Type B pancreatic cell (in vitro differentiated cells): ENCODE measurements at regions not wholly inside any gene's neighbourhood (a gene's known extent, or its start where the extent isn't known, plus 50 kb on each side); places are given as distances from the start of the nearest gene placed in this dataset.

Experiments
- DNase-seq: peaks from one replicate; pipeline ENCODE4 v3.0.0; 2021; ENCODE audit warnings: mixed read lengths; ENCODE audit not compliant: unreplicated experiment; ENCODE audit errors: extremely low spot score
- H3K27ac Mint-ChIP-seq: 2 replicates; pipeline ENCODE4 v1.8.0; 2021; ENCODE audit warnings: mild to moderate bottlenecking, mixed read lengths
- H3K27me3 Mint-ChIP-seq: 2 replicates; pipeline ENCODE4 v1.8.0; 2021; ENCODE audit warnings: mixed read lengths
- H3K36me3 Mint-ChIP-seq: 2 replicates; pipeline ENCODE4 v1.8.0; 2021; ENCODE audit warnings: mixed read lengths
- H3K4me1 Mint-ChIP-seq: one replicate; pipeline ENCODE4 v1.8.0; 2021; ENCODE audit warnings: mixed read lengths; ENCODE audit not compliant: unreplicated experiment
- H3K4me3 Mint-ChIP-seq: 2 replicates; pipeline ENCODE4 v1.8.0; 2021; ENCODE audit warnings: mild to moderate bottlenecking, mixed read lengths
- H3K9me3 Mint-ChIP-seq: 2 replicates; pipeline ENCODE4 v1.8.0; 2021; ENCODE audit warnings: mixed read lengths
- CTCF ChIP-seq: fragments of 200-600 bp; sonication (generic); conservative IDR thresholded peaks from 2 replicates; pipeline ENCODE4 v1.5.0; 2021; ENCODE audit warnings: antibody characterized with exemption, mild to moderate bottlenecking

- no peaks in the 10 kb centered on the region for H3K27me3 Mint-ChIP-seq
- no peaks in the 10 kb centered on the region for H3K36me3 Mint-ChIP-seq
These were observed 65.1 kb upstream of the LRRC55 start for GRCh38 chr11:57116654-57117053.

DNA sequence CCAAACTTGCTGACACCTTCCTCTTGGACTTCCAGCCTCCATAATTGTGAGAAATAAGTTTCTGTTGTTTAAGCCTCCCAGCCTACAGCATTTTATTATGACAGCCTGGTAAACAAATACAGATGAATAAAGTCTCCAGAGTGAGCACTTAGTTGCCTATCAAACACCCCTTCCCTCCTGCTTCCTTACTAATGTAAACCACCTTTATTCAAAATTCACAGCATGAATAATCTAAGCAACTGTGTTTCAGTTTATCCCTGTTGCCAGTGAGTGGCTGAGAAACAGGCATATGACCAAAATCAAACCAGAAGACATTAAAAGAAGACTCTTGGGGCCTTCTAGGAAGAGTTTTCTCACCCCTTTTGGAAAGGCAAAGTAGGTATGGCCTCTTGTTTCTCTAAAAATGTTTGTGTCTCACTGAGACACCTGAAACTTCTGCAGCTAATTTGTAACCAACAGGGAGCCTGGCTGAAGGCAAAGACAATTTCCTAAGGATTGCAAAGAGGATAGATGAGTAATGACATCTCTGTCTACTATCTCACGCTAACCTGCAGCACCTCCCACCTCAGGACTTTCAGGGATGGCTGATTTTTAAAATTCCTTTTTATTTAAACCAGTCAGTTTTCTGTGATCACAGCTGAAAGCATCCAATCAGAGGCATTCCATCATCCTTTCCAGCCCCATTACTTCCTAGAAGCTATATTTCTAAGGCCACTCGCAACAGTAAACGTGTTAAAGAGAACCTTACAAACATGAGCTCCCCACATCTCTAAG, 61.4 kb upstream of the LRRC55 start:
- Mint-ChIP-seq H3K4me1 (peaks cover 14% of the 10 kb centered on the region), H3K36me3 (peaks cover 3% of the 10 kb centered on the region), H3K9me3 (no peaks in the 10 kb centered on the region), H3K27me3 (no peaks in the 10 kb centered on the region), H3K4me3 (no peak overlapping the region), H3K27ac (no peak overlapping the region)
- TF ChIP-seq CTCF = no peak
- DNase-seq = no peak

More at GRCh38 chr11:57116654-57117053, 65.1 kb upstream of the LRRC55 start:
- no peak for DNase-seq
- Mint-ChIP-seq H3K9me3 (no peaks in the 10 kb centered on the region), H3K4me1 (peaks cover 2% of the 10 kb centered on the region), H3K4me3 (no peak overlapping the region), H3K27ac (no peak overlapping the region)
- TF ChIP-seq CTCF = peak; percentile 79

GRCh38 chr11:57121996-57122395, 59.8 kb upstream of the LRRC55 start:
- no peak for DNase-seq
- Mint-ChIP-seq H3K9me3 (peaks cover 1% of the 10 kb centered on the region), H3K36me3 (peaks cover 3% of the 10 kb centered on the region), H3K27ac (peak overlapping the region; percentile 46), H3K27me3 (no peaks in the 10 kb centered on the region), H3K4me3 (no peak overlapping the region), H3K4me1 (peaks cover 19% of the 10 kb centered on the region)
- no peak for TF ChIP-seq CTCF

- DNase-seq = no peak
- Mint-ChIP-seq H3K4me3 (no peak overlapping the region), H3K9me3 (peaks cover 5% of the 10 kb centered on the region), H3K27me3 (no peaks in the 10 kb centered on the region), H3K4me1 (peaks cover 24% of the 10 kb centered on the region), H3K36me3 (peaks cover 3% of the 10 kb centered on the region), H3K27ac (no peak overlapping the region)
- TF ChIP-seq CTCF = no peak
These were observed 58.2 kb upstream of the LRRC55 start for GRCh38 chr11:57123590-57123989.

- no peak for DNase-seq
- Mint-ChIP-seq H3K27me3 (no peaks in the 10 kb centered on the region), H3K27ac (no peak overlapping the region), H3K4me1 (peaks cover 24% of the 10 kb centered on the region), H3K36me3 (peaks cover 3% of the 10 kb centered on the region), H3K4me3 (no peak overlapping the region), H3K9me3 (peaks cover 5% of the 10 kb centered on the region)
- TF ChIP-seq CTCF = no peak
These were observed 57.2 kb upstream of the LRRC55 start for GRCh38 chr11:57124505-57124904.
